Fibroblast of villous mesenchyme (primary cell): ENCODE measurements at regions not wholly inside any gene's neighbourhood (a gene's known extent, or its start where the extent isn't known, plus 50 kb on each side); places are given as distances from the start of the nearest gene placed in this dataset.

Experiments
- DNase-seq: peaks from one replicate; pipeline ENCODE4 v3.0.0-alpha.2; 2010; ENCODE audit warnings: low read depth
- H3K4me3 ChIP-seq: 2 replicates; pipeline ENCODE4 v1.5.1; 2011; ENCODE audit warnings: low read depth, mild to moderate bottlenecking, low read length
- CTCF ChIP-seq: IDR thresholded peaks from 2 replicates; pipeline ENCODE4 v1.5.1; 2012; ENCODE audit warnings: low read depth, mild to moderate bottlenecking, low read length; ENCODE audit not compliant: insufficient read depth

- no peak overlapping the region for H3K4me3 ChIP-seq
- no peak for DNase-seq
- no peak for TF ChIP-seq CTCF
Observed at GRCh38 chr9:134227451-134228411, 63.4 kb upstream of the RNU6ATAC start.

GRCh38 chr9:134228649-134229048, 64.3 kb upstream of the RNU6ATAC start:
- no peak for TF ChIP-seq CTCF
- H3K4me3 ChIP-seq, result no peak overlapping the region
- DNase-seq, result no peak

DNA sequence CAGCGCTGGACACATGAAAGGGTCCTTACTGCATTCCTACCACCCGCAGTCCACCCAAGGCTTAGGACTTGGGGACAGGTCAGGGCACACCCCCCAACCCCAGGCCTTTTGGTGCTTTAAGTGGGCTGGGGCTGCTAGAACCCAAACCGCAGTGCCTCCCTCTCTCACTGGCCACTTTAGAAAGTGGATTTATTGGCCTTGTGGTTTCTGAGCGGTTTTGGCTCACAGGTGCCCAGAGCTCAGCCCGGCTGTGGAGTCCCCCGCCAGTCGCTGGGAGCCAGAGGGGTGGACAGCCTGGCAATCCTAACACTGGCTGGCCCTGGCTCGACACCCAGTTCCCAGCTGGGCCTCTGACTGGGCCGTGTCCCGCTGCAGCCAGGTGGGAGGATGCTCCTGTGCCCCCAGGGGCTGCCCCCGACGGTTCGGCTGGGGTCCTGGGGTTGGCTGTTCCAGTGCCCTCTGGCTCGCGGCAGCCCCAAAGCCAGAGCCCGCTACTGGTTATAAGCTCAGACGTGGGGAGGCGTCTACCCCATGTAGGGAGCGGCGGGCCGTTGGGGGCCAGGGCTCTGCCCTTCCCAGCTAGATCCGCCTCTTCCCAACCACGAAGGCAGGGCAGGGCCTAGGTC, 65.2 kb upstream of the RNU6ATAC start:
- no peak for TF ChIP-seq CTCF
- no peak overlapping the region for H3K4me3 ChIP-seq
- DNase-seq, result no peak

DNA sequence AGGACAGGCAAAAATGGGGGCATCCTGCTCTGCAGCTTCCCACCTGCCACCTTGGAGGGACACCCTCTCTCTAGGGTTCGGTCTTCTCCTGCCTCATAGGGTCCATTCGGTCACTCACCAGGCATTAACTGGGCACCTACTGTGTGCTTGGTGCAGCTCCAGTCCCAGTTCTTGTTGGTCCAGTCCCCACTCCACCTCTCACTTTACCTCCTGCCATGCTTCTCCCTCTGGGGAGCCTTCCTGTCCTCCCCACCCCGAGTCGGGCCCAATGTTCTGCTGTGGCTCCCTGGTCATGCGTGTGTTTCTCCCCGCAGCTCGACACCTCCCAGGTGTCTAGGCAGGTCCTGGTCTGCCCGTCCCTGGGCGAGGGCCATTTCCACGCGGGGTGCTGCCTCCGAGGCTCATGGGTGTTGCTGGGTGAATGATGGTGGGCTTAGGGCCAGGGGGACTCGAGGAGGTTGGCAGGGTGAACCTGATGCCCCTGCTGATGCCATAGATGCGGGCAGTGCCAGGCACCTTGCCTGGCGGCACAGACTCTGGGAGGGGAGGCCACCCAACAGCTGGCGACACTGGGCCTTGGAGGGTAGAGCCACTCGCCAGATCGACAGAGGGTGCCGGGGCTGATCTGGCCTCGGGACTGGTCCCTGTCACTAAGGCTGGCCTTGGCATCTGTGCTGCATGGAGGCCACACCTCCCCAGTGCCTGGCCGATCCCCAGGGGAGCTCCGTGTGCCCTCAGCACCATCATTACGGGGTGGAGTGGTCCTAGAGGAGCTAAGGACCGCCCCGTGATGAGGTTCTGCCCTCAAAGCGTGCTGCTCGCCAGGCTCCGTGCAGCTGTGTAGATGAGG, 66.0 kb upstream of the RNU6ATAC start:
- no peak for DNase-seq
- no peak for TF ChIP-seq CTCF
- H3K4me3 ChIP-seq, result no peak overlapping the region

- DNase-seq, result no peak
- no peak overlapping the region for H3K4me3 ChIP-seq
- no peak for TF ChIP-seq CTCF
Observed at GRCh38 chr9:134230942-134231325, 66.6 kb upstream of the RNU6ATAC start.

- no peak for TF ChIP-seq CTCF
- H3K4me3 ChIP-seq, result no peak overlapping the region
- peak; percentile 11 for DNase-seq
Observed at GRCh38 chr9:134231330-134231745, 67.0 kb upstream of the RNU6ATAC start.
